PC-3 (cell line): ENCODE measurements at regions not wholly inside any gene's neighbourhood (a gene's known extent, or its start where the extent isn't known, plus 50 kb on each side); places are given as distances from the start of the nearest gene placed in this dataset.

Source experiments
- EZH2 ChIP-seq: fragments of 300-600 bp; sonication (generic); IDR thresholded peaks from one replicate; pipeline ENCODE4 v1.6.1; 2017; ENCODE audit warnings: antibody characterized with exemption, mild to moderate bottlenecking, low read length; ENCODE audit not compliant: unreplicated experiment
- EZH2phosphoT487 ChIP-seq: fragments of 300-600 bp; sonication (generic); IDR thresholded peaks from 2 replicates; pipeline ENCODE4 v1.6.1; 2018; ENCODE audit warnings: mild to moderate bottlenecking, antibody characterized with exemption, low read length, borderline replicate concordance
- TF ChIP-seq, protein P1 (sequence below): fragments of 300-600 bp; sonication (generic); conservative IDR thresholded peaks from 2 replicates; pipeline ENCODE4 v1.5.1; 2017; ENCODE audit warnings: antibody characterized with exemption, low read depth, mild to moderate bottlenecking, low read length

- TF ChIP-seq, protein P1, sequence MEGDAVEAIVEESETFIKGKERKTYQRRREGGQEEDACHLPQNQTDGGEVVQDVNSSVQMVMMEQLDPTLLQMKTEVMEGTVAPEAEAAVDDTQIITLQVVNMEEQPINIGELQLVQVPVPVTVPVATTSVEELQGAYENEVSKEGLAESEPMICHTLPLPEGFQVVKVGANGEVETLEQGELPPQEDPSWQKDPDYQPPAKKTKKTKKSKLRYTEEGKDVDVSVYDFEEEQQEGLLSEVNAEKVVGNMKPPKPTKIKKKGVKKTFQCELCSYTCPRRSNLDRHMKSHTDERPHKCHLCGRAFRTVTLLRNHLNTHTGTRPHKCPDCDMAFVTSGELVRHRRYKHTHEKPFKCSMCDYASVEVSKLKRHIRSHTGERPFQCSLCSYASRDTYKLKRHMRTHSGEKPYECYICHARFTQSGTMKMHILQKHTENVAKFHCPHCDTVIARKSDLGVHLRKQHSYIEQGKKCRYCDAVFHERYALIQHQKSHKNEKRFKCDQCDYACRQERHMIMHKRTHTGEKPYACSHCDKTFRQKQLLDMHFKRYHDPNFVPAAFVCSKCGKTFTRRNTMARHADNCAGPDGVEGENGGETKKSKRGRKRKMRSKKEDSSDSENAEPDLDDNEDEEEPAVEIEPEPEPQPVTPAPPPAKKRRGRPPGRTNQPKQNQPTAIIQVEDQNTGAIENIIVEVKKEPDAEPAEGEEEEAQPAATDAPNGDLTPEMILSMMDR: no peak
- TF ChIP-seq EZH2 (no peak), EZH2phosphoT487 (no peak)
These were observed 231.9 kb upstream of the JUN start for GRCh38 chr1:59015708-59016107.
